HCT116 (cell line): ENCODE measurements at regions not wholly inside any gene's neighbourhood (a gene's known extent, or its start where the extent isn't known, plus 50 kb on each side); places are given as distances from the start of the nearest gene placed in this dataset.

ENCODE experiments used
- ATAC-seq: fragments of 200-7000 bp; cut with Tn5 transposase; 2 replicates; pipeline ENCODE4 v1.9.1; 2020; ENCODE audit warnings: mild to moderate bottlenecking, moderate library complexity
- BruUV-seq: library from RNA; stranded (reverse); fragments of 400-500 nt; replicated peaks from 2 replicates; lab custom pipeline; 2021; lab: Mats Ljungman, UMichigan
- CTCF ChIA-PET: fragments of 300-600 bp; sonication (Branson Sonifier 250); formaldehyde crosslinking; loops from one replicate; lab custom pipeline; 2021; ENCODE audit warnings: antibody characterized with exemption; lab: Charles Lee
- POLR2A ChIA-PET: fragments of 300-600, 350-600 bp; sonication (Branson Sonifier 250); formaldehyde crosslinking; loops from one replicate; lab custom pipeline; 2021; ENCODE audit warnings: antibody characterized with exemption; lab: Charles Lee
- RAD21 ChIA-PET, 2 experiments: fragments of 300-600 bp; sonication (Branson Sonifier 250); formaldehyde crosslinking; loops; one replicate each; lab custom pipeline; 2023; ENCODE audit warnings: low total read pairs in 2 of 2; ENCODE audit not compliant: uncharacterized antibody in 2 of 2, unreplicated experiment in 2 of 2, low non-redundant PET in 1 of 2; lab: Charles Lee
- DNase-seq: peaks from one replicate; pipeline ENCODE4 v3.0.0-alpha.2; 2010; ENCODE audit warnings: low read depth, low spot score
- H2AFZ ChIP-seq: fragments of 200-600 bp; shearing (Covaris generic), sonication (generic); 2 replicates; pipeline ENCODE4 v1.6.1; 2017; ENCODE audit warnings: low read depth, mixed run types, mixed read lengths, antibody characterized with exemption, low read length; ENCODE audit not compliant: poor library complexity, severe bottlenecking
- H3K27ac ChIP-seq: 2 replicates; pipeline ENCODE4 v1.5.1; 2012; ENCODE audit warnings: low read depth, low read length
- H3K27me3 ChIP-seq: fragments of 200-600 bp; sonication (generic); 2 replicates; pipeline ENCODE4 v1.6.1; 2016; ENCODE audit warnings: mixed run types, low read length, mixed read lengths; ENCODE audit not compliant: insufficient read depth
- H3K36me3 ChIP-seq, 2 experiments: fragments of 200-500 bp in 1 of 2; fragments of 200-600 bp in 1 of 2; sonication (Bioruptor generic) in 1 of 2; sonication (generic) in 1 of 2; 2 replicates each; pipeline versions ENCODE4 v1.5.1 to v1.6.1; 2014 to 2016; ENCODE audit warnings: low read length in 2 of 2, inconsistent platforms in 1 of 2, mixed read lengths in 1 of 2, mixed run types in 1 of 2; ENCODE audit not compliant: insufficient read depth in 2 of 2, control insufficient read depth in 1 of 2
- H3K4me1 ChIP-seq, 2 experiments: fragments of 200-600 bp in 1 of 2; sonication (generic) in 1 of 2; 2 replicates each; pipeline versions ENCODE4 v1.5.1 to v1.6.1; 2012 to 2017; ENCODE audit warnings: low read length in 2 of 2, inconsistent platforms in 1 of 2, mild to moderate bottlenecking in 1 of 2, mixed read lengths in 1 of 2, mixed run types in 1 of 2, moderate library complexity in 1 of 2; ENCODE audit not compliant: insufficient read depth in 2 of 2, control insufficient read depth in 1 of 2
- H3K4me2 ChIP-seq: fragments of 200-600 bp; sonication (generic); 2 replicates; pipeline ENCODE4 v1.6.1; 2017; ENCODE audit warnings: mixed run types, low read length, mixed read lengths
- H3K4me3 ChIP-seq, 2 experiments: fragments of 200-600 bp in 1 of 2; sonication (generic) in 1 of 2; replicated peaks in 1 of 2; 2 replicates each; pipeline ENCODE4 v1.5.1; 2011 to 2016; ENCODE audit warnings: low read length in 2 of 2, control low read depth in 1 of 2, low read depth in 1 of 2, mild to moderate bottlenecking in 1 of 2, mixed read lengths in 1 of 2, mixed run types in 1 of 2
- H3K79me2 ChIP-seq: fragments of 200-600 bp; sonication (generic); 2 replicates; pipeline ENCODE4 v1.6.1; 2017; ENCODE audit warnings: mild to moderate bottlenecking, mixed run types, low read length, moderate library complexity, mixed read lengths; ENCODE audit not compliant: insufficient read depth
- H3K9ac ChIP-seq: fragments of 200-600 bp; sonication (generic); 2 replicates; pipeline ENCODE4 v1.6.1; 2016; ENCODE audit warnings: low read length, mixed read lengths
- H3K9me2 ChIP-seq: fragments of 200-600 bp; sonication (generic), shearing (Covaris generic); 2 replicates; pipeline ENCODE4 v1.6.1; 2017; ENCODE audit warnings: mixed run types, mild to moderate bottlenecking, moderate library complexity; ENCODE audit not compliant: insufficient read depth
- H3K9me3 ChIP-seq, 2 experiments: fragments of 200-500 bp in 1 of 2; fragments of 200-600 bp in 1 of 2; sonication (Bioruptor generic) in 1 of 2; sonication (generic) in 1 of 2; 2 replicates each; pipeline ENCODE4 v1.6.1; 2014 to 2017; ENCODE audit warnings: low read length in 2 of 2, mixed read lengths in 2 of 2, inconsistent platforms in 1 of 2, low read depth in 1 of 2, mild to moderate bottlenecking in 1 of 2, mixed run types in 1 of 2, moderate library complexity in 1 of 2; ENCODE audit not compliant: control insufficient read depth in 1 of 2, insufficient read depth in 1 of 2
- H4K20me1 ChIP-seq: fragments of 200-600 bp; sonication (generic), shearing (Covaris generic); 2 replicates; pipeline ENCODE4 v1.6.1; 2017; ENCODE audit warnings: mixed run types, mild to moderate bottlenecking, moderate library complexity; ENCODE audit not compliant: insufficient read depth
- ATF3 ChIP-seq: IDR thresholded peaks from 2 replicates; pipeline ENCODE4 v1.6.1; 2012
- CEBPB ChIP-seq: IDR thresholded peaks from 2 replicates; pipeline ENCODE4 v1.6.1; 2012; ENCODE audit warnings: low read depth
- CTCF ChIP-seq, 3 experiments: fragments of 200-600 bp in 1 of 3; sonication (generic) in 1 of 3; IDR thresholded peaks in 2 of 3; conservative IDR thresholded peaks in 1 of 3; 2 replicates each; pipeline ENCODE4 v1.5.1; 2012 to 2017; ENCODE audit warnings: low read depth in 2 of 3, low read length in 2 of 3, antibody characterized with exemption in 1 of 3, borderline replicate concordance in 1 of 3, control low read depth in 1 of 3, mild to moderate bottlenecking in 1 of 3, mixed read lengths in 1 of 3, mixed run types in 1 of 3, moderate library complexity in 1 of 3; ENCODE audit not compliant: insufficient read depth in 1 of 3
- EGR1 ChIP-seq: IDR thresholded peaks from 2 replicates; pipeline ENCODE4 v1.6.1; 2012; ENCODE audit warnings: low read depth
- ELF1 ChIP-seq: IDR thresholded peaks from 2 replicates; pipeline ENCODE4 v1.6.1; 2012; ENCODE audit warnings: low read depth, borderline replicate concordance
- EZH2 ChIP-seq: fragments of 200-600 bp; sonication (generic); IDR thresholded peaks from 2 replicates; pipeline ENCODE4 v1.6.1; 2017; ENCODE audit warnings: antibody characterized with exemption, mixed run types
- EZH2phosphoT487 ChIP-seq: fragments of 200-600 bp; IDR thresholded peaks from 2 replicates; pipeline ENCODE4 v1.6.1; 2018; ENCODE audit warnings: antibody characterized with exemption, borderline replicate concordance
- FOSL1 ChIP-seq: IDR thresholded peaks from 2 replicates; pipeline ENCODE4 v1.6.1; 2012; ENCODE audit warnings: low read depth
- JUND ChIP-seq: IDR thresholded peaks from 2 replicates; pipeline ENCODE4 v1.6.1; 2012
- POLR2A ChIP-seq: IDR thresholded peaks from 2 replicates; pipeline ENCODE4 v1.7.0; 2011; ENCODE audit warnings: borderline replicate concordance; ENCODE audit not compliant: insufficient read depth, insufficient read length; ENCODE audit errors: extremely low read depth
- POLR2AphosphoS5 ChIP-seq: IDR thresholded peaks from 2 replicates; pipeline ENCODE4 v1.6.1; 2011; ENCODE audit warnings: mild to moderate bottlenecking, low read depth, low read length, moderate library complexity
- RAD21 ChIP-seq: IDR thresholded peaks from 2 replicates; pipeline ENCODE4 v1.6.1; 2012; ENCODE audit warnings: low read depth, mild to moderate bottlenecking
- REST ChIP-seq: IDR thresholded peaks from 2 replicates; pipeline ENCODE4 v1.6.1; 2012; ENCODE audit warnings: low read depth
- SIN3A ChIP-seq: IDR thresholded peaks from 2 replicates; pipeline ENCODE4 v1.6.1; 2012; ENCODE audit warnings: low read depth
- SP1 ChIP-seq: IDR thresholded peaks from 2 replicates; pipeline ENCODE4 v1.6.1; 2012; ENCODE audit warnings: low read depth
- SRF ChIP-seq: IDR thresholded peaks from 2 replicates; pipeline ENCODE4 v1.6.1; 2012; ENCODE audit warnings: low read depth
- TCF7L2 ChIP-seq: IDR thresholded peaks from 2 replicates; pipeline ENCODE4 v1.7.0; 2011; ENCODE audit warnings: borderline replicate concordance, inconsistent platforms; ENCODE audit not compliant: insufficient read depth, insufficient read length; ENCODE audit errors: extremely low read depth
- YY1 ChIP-seq: IDR thresholded peaks from 2 replicates; pipeline ENCODE4 v1.6.1; 2011; ENCODE audit warnings: low read length, low read depth, moderate library complexity, mild to moderate bottlenecking; ENCODE audit not compliant: insufficient replicate concordance; ENCODE audit errors: extremely low read depth
- ZBTB33 ChIP-seq: IDR thresholded peaks from 2 replicates; pipeline ENCODE4 v1.6.1; 2011; ENCODE audit warnings: mild to moderate bottlenecking, low read length, moderate library complexity; ENCODE audit not compliant: insufficient replicate concordance; ENCODE audit errors: extremely low read depth
- ZNF274 ChIP-seq: fragments of 200-500 bp; sonication (Bioruptor generic); IDR thresholded peaks from 2 replicates; pipeline ENCODE4 v1.6.1; 2014; ENCODE audit warnings: mild to moderate bottlenecking, low read depth, low read length, inconsistent platforms
- intact Hi-C: fragments of 100-400 bp; cut with micrococcal nuclease; formaldehyde crosslinking; loops from 2 replicates; pipeline ENCODE4 v1.10.0; 2022

GRCh38 chr5:92640340-92640739 is 940.7 kb downstream of the NR2F1-AS1 start:
- TF ChIP-seq SP1 (no peak), POLR2A (no peak), EZH2 (no peak), EZH2phosphoT487 (no peak), REST (no peak), ZNF274 (no peak), YY1 (no peak), CEBPB (no peak), CTCF (IDR thresholded peaks at IDR 0.05 in 2 of 3, conservative IDR thresholded peaks at IDR 0.05 in 1 of 3; ENCODE audit: borderline replicate concordance in 1 of 3, insufficient read depth in 1 of 3, low read depth in 2 of 3, low read length in 2 of 3) (no peak), JUND (no peak), ZBTB33 (no peak), RAD21 (no peak), EGR1 (no peak), ATF3 (no peak), POLR2AphosphoS5 (no peak), ELF1 (no peak), SIN3A (no peak), SRF (no peak), TCF7L2 (no peak), FOSL1 (no peak)
- no peak for DNase-seq
- POLR2A ChIA-PET, result no interaction called here
- H3K9ac ChIP-seq, result no peak overlapping the region
- CTCF ChIA-PET, result no interaction called here
- H3K4me3 ChIP-seq, result no peak overlapping the region
- H3K4me1 ChIP-seq, result peaks cover 17 to 33% of the 10 kb centered on the region in 2 experiments
- BruUV-seq, result no TSS peak
- no peaks in the 10 kb centered on the region for H3K36me3 ChIP-seq
- peak overlapping the region; percentile 85 for H3K27ac ChIP-seq
- no peaks in the 10 kb centered on the region for H3K27me3 ChIP-seq
- H3K4me2 ChIP-seq, result peak overlapping the region; percentile 80
- intact Hi-C loops, result no loop called here
- no peaks in the 10 kb centered on the region for H3K79me2 ChIP-seq
- no peak for ATAC-seq
- RAD21 ChIA-PET, result no interaction called here
- no peaks in the 10 kb centered on the region for H4K20me1 ChIP-seq
- peak overlapping the region; percentile 99 for H2AFZ ChIP-seq
- H3K9me3 ChIP-seq, result no peaks in the 10 kb centered on the region
- no peaks in the 10 kb centered on the region for H3K9me2 ChIP-seq
